IPS-NIHi11 (cell line): ENCODE measurements at regions not wholly inside any gene's neighbourhood (a gene's known extent, or its start where the extent isn't known, plus 50 kb on each side); places are given as distances from the start of the nearest gene placed in this dataset.
"Not testable (repeated sequence)": the region's sequence is repeated elsewhere in the genome, so short reads cannot be mapped to it uniquely, and the experiment has no call there.

Experiments used
- DNase-seq: peaks from one replicate; pipeline ENCODE4 v3.0.0; 2012; ENCODE audit warnings: mixed read lengths, low spot score

DNA sequence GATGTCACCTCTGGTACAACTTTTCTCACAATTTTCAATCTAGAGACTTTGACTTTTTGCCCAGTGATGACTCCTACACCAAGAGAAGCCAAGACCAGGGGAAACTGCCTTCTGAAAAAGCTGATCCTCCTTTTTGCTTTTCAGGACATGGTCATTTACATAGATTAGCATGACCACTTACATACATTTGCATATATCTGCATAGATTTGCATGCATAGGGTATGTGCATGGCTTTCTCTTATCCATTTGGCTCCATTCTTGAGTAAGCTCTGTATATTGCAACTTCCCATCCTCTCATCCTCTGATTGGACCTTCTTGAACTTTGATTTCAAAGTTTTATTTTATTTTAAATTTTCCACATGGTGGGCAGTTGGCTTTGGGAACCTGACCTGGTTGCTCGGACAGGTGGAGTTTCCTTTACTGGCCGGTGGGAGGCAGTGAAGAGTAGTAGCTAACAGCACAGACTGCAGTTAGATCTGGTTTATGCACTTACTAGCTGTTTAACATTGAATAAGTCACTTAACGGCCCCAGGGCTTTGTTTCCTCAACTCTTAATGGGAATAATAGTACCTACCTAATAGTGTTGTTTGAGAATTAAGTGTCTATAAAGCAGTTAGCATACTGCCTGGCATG is 92.9 kb downstream of the GPR139 start:
- DNase-seq, result peak; percentile 68

DNA sequence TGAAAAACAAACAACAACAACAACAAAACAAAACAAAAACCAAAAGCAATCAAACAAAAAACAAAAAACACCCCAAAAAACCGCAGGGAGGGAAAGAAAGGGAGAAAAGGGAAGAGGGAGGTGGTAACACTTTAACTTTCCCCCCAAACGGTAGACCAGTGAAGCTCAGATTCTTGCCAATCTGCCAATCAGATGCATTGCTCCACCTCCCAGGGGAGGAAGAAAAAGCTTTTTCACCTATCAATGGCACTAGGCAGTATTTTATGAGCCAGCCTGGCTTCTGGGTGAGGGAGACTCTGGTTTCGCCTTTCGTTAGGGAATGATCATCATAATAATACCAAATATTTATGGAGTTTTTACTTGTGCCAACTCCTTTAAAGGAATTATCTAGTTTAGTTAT is 94.1 kb downstream of the GPR139 start:
- DNase-seq, result no peak

DNA sequence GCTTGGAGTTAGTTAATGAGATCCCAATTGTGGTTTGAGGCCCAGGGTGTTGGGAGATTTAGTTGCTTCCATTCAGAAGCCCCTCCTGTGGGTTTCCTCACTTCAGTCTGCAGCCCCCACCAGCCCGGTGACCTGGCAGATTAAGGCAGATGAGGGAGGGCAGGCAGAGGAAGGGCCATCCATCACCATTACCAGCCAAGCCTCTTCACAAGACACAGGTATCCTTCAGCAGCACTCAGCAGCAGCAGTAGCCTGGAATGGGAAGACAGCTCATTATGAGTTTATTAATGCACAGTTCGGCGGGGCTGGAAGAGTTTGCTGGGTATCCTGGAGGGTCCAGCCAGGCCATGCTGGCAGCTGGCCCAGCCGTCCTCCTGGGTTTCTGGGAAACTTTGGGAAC is 90.0 kb upstream of the GPRC5B start:
- DNase-seq, result no peak

DNA sequence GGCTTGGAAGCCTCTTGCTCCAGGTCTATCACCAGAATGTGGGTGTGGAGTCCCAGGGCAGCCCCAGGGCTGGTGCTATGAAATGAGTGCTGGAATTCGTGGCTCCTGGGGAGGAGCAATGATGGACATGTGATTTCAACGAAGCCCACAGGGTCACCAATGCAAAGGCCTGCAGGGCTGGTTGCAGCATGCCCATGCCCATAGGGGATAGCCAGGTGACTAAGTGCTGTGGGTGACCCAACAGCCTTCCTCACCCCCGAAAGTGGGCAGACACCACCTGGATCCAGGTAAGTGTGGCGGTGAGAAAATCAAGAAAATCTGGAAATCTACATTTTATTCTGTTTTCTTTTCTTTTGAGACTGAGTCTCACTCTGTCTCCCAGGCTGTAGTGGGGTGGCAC is 87.5 kb upstream of the GPRC5B start:
- no peak for DNase-seq

DNA sequence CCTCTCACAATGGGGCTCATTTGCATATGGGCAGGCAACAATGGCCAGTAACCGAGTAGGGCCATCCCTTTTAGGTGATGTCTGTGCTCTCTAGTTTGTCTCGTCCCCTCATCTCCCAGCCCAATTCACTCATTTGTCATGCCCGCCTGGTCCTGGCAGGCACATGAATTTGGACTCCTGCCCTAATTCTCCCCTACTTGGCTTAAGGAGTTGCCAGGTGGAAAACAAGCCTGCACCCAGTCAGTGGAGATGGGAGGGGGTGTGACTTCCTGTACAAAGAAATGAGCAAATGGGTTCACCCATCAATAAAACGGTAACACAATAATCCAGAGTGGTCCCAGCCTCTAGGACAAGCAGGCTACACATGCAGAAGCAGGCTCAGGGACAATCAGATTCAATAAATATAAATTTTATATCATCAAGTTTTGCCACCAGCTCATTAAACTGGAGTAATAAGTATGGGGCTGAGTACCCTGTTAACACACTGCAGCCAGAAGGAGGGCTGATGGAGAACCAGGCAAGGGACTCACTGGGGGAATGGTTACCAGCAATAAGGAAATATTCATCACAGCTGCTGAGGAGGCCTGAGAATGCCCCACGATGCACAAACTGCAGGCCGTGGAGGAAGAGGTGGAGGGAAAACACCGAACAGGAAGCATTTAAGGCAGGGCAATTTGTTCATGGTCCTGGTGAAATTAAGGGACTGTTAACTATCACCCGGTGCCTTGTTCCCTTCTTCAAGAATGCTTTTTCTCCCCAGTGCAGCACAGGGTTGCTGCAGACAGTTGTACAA is 84.4 kb upstream of the GPRC5B start:
- DNase-seq, result no peak

DNA sequence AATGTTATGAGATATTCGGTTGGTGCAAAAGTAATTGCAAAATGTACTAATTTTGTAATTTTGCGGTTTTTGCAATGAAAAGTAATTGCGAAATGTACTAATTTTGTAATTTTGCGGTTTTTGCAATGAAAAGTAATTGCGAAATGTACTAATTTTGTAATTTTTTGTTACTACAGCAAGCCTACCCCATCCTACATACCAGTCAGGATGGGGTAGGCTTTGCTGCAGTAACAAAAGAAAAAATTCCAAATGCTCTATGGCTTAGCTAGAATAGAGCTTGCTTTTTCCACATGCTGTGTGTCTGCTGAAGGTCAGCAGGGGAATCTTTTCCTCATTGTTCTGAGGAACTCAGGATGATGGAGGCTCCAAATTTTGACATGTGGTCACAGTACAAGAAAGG is 83.3 kb upstream of the GPRC5B start:
- DNase-seq, result no peak

DNA sequence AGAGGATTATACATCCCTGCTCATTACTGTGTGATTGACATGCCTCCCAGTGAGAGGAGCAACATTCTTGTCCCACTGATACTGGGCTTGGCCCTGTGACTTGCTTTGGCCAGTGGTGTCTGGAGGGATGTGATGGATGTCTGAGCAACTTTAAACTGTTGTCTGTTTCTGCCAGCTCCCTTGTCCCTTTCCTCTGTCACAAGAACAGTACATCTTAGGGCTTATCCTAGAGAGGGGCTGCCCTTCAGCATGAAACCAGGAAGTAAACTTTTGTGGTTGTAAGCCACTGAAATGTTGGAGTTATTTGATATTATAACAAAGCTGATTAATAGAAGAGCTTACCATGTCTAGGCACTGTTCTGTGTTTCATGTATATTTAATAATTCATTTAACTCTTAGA is 82.9 kb upstream of the GPRC5B start:
- DNase-seq, result no peak

DNA sequence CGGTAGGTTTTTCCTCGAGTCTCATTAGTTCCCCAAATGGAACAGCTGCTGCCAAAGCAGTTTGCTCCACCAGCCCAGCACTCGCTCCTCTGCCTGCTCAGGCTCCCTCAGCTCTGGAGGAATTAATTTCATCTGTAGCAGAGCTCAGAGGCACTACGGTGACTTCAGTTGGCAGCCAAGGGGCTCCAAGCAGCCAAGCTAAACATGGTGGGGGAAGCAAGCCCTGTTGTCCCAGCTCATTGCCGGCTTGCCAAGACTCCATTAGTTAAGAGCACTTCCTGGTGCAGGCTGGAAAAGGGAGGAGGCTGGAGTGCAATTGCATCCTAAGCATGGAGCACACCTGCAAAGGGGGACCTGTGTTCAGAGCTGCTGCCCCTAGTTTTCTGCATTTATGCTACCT is 78.7 kb upstream of the GPRC5B start:
- no peak for DNase-seq

DNA sequence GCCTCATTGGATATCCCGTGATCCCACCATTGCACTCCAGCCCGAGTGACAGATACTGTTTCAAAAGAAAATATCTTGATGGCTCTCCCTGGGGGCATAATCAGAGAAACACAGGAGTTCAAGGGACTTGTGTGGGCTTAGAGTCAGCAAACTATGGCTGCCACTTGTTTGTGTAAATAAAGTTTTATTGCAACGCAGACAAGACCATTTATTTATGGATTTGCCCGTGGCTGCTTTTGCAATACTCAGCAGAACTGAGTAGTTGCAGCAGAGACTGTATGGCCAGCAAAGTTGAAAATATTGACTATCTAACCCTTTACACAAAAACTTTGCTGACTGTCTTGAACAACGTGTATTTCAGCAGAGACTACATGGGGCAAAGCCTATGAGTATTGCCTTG is 75.5 kb upstream of the GPRC5B start:
- no peak for DNase-seq

DNA sequence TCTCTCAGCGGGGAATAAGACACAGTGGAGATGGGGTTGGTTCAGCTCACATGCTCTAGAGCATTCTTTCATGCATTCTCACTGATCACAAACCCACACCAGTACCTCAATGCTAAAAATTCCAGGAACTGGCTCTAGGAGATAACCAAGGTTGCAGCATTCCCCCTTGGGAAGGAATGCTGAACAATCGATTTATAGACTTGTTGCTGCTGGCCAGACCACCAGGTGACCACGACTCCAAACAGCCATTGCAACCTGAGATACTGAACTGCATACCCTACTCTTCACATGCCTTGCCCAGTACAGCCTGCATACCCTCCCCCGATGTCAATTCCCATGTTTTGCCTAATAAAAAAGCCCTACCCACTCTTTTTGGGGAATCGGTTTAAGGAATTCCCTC is 75.1 kb upstream of the GPRC5B start:
- no peak for DNase-seq

DNA sequence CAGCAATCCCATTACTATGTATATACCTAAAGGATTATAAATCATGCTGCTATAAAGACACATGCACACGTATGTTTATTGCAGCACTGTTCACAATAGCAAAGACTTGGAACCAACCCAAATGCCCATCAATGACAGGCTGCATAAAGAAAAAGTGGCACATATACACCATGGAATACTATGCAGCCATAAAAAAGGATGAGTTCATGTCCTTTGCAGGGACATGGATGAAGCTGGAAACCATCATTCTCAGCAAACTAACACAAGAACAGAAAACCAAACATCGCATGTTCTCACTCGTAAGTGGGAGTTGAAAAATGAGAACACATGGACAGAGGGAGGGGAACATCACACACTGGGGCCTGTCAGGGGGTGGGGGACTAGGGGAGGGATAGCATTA is 71.2 kb upstream of the GPRC5B start:
- not testable (repeated sequence) for DNase-seq

DNA sequence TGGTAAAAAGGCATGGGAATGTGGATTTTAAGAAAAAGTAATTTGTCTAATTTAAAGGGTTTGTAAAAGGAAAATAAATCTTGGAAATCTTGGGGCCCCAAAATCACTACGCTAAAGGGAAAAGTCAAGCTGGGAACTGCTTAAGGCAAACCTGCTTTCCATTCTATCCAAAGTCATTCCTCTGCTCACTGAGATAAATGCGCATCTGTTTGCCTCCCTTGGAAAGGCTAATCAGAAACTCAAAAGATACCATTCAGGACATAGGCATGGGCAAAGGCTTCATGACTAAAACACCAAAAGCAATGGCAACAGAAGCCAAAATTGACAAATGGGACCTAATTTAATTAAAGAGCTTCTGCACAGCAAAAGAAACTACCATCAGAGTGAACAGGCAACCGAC is 70.4 kb upstream of the GPRC5B start:
- DNase-seq, result not testable (repeated sequence)

DNA sequence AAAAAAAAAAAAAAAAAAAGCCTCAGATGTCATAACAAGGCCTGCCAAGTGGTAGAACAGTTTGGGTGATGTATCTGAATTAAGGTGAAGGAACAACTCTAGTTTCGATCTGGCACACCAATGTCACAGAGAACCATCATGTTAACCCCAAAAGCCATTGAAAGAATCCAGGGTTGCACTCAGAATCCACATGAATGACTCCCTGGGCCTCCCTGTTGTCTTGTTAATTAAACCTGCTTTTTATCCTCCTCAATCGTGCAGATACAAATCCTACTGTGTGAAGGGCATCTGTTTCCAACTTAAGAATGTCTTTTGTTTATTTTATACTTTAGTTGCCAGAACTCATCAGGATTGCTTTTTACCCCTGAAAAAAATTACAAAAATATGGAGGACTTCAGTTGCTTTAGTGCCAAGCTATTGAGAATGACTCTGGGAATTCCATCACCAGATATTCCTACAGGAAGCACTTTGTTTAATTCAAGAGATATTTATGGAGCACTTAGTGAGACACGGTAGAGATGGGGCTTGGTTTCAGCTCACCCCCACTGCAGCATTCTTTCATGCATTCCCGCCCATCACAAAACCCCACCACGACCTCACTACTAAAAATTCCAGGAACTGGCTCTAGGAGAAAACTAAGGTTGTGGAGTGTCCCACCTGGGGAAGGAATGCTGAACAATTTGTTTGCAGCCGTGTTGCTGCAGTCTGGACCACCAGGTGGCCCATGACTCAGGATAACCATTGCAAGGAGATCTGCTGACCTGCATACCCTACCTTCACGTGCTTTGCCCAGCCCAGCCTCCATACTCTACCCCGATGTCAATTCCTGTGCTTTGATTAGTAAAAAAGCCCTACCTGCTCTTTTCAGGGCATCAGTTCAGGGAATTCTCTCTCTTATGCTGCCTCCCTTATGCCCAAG is 63.8 kb upstream of the GPRC5B start:
- DNase-seq, result peak; percentile 49

DNA sequence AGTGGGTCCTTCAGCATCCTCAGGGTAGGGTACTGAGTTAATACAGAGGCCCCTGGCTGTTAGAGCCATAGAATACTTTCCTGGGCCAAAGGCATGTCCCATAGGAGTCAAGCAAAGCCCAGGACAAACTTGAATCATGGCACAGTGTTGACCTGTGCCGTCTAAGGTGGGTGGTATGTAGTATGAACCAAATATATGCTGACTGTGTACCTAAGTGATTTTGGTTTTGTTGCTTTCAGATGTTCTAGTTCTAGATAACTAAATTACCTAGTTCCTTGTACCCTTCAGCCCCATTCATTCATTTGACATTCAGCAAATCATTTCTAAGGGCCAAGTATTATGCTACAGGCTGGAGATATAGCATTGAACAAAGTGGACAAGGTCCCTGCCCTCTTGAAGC is 61.3 kb upstream of the GPRC5B start:
- no peak for DNase-seq

DNA sequence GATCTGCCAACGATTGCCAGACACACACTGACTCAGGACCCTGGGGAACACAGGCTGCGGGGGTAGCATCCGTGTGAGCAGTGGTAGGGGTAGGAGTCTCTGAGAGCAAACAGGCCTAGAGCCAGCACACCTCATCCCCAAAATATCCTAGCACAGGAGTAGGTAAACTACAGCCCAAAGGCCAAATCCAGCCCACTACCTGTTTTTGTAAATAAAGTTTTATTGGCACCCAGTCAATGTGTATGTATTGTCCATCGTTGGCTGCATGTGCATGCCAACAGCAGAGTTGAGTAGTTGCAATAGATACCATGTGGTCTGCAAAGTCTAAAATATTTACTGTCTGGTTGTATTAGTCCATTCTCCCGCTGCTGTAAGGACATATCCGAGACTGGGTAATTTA is 55.5 kb upstream of the GPRC5B start:
- no peak for DNase-seq

DNA sequence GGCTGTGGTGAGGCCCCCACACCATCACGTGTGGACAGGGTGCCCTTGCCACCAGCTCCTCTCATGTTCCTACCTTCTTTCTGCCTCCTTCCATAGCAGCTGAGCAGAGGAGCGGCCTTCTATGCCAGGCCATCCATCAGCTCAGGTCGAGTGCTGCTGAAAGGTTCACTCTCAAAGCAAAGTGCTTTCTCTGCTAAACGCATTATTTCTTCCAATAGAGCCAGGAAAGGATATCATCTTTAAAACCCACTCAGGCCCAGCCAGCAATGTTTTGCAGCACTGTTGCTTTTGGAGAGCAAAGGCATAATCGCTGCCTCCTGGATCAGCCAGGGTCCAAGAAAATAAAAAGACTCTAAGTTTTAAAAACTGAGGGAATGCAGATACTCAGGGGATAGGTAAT is 54.9 kb upstream of the GPRC5B start:
- no peak for DNase-seq

DNA sequence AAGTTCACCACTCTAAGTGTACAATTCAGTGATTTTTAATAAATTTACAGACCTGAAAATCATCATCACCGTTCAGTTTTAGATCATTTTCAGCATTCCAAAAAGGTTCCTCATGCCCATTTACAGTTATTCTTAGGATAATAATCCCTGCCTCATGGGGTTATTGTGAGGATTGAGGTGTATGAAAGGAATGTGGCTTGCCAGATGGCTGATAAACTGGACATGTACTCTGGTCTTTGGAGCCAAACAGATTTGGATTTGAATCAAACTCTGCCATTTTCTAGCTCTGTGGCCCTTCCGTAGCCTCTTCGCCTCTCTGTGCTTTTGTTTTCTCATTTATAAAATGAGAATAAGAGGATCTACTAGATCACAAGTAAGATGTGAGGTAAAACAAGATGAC is 53.9 kb upstream of the GPRC5B start:
- DNase-seq, result no peak

DNA sequence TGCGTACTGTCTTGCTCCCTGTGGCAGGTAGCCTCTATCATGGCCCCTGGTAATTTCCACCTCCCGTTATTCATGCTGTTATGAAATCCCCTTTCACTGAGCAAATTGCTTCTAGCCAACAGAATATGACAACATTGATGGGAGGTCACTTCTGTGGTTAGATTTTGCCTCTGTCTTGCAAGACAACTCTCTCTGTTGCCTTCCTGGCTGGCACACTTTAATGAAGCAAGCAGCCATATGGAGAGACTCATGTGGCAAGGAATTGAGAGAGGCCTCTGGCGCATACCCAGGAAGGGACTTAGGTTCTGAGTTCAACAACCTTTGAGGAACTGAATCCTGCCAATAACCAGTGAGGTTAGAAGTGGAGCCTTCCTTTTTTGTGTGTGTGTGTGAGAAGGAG is 51.8 kb upstream of the GPRC5B start:
- DNase-seq, result no peak

DNA sequence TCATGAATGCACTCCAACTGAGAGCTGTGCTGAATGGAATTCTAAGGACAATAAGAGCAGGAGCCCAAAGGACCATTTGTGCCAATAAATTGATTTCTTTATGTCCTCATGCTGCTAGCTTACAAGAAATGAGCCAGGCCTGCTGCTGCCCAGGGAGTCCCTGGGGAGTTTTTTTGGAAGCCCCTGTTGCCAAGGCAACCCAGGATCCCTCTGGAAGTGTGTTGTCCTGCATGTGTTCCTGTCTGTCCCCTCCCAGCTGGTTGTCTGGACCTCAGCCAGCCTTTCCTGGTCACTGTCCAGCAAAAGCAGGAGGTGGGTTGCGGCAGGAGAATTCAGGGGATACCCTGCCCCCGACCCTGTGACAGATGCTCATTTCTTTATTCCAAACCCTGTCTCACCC is 51.0 kb upstream of the GPRC5B start:
- DNase-seq, result peak; percentile 22
